ENCODE measurements at regions not wholly inside any gene's neighbourhood (a gene's known extent, or its start where the extent isn't known, plus 50 kb on each side); places are given as distances from the start of the nearest gene placed in this dataset.

DNA sequence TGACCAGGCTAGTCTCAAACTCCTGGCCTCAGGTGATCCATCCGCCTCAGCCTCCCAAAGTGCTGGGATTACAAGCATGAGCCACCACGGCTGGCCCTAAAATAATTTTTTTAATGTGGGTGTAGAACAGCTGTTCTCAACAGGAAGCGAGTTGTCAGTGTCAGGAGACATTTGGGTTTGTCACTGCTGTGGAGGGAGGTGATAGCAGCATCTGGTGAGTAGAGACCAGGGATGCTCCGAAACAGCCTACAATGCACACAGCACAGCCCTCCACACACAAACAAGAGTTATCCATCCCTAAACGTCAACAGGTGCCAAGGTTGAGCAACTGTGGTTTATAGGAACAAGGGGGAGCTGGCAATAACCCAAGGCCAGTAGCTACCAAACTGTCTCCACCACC is 243.4 kb upstream of the STS start:
- DNase-seq: no peak

DNA sequence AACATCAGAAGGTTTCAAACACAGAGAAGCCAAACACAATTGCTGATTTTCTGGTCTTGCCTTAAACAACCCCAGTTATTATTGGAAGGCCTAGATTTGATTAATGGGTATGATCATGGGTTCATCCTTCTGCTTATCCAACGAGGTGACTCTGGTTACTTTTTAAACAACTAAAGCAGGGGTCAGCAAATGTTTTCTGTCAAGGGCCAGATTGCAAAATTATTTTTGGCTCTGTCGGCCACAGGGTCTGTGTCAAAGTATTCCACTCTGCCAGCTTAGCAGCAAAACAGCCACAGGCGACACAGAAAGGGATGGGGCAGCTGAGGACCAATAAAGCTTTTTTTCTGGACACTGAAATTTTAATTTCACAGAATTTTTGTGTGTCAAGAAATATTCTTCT is 249.1 kb upstream of the STS start:
- no peak for DNase-seq

DNA sequence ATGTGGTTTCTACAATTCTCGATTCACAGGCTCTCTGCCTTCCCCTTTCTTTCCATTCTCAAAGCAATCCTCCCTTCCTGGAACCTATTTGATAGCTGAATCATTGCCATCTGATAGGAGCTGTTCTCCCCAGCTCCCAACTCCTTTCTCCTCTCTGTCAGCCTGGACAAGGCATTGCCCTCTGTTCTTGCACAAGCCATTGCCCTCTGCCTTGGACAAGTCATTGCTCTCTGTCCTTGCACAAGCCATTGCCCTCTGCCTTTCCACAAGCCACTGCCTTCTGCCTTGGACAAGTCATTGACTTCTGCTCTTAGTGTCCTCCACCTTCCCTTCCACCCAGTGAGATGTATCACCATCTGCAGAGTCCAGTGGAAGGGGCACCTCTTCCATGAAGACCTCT is 256.1 kb upstream of the STS start:
- no peak for DNase-seq

- no peak for DNase-seq
Measured at GRCh38 chrX:6890544-6891261, 256.8 kb upstream of the STS start.

DNA sequence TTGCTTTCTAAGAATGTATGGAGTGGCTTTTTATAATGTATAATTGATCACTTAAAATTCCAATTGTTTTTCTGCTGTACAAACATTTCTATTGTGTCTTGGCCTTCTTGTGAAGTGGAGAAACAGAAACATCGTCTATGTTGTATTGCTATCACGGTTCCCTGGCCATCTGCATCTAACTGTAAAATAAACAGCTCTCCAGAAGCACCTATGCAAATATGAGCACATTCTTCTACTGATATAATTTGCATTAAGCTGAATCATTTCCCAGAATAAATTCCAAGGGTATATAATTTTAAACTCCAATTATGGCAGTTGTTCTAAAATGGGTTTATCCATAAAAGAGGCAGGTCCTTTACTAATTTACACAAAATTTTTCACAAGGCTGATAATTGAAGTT is 261.6 kb upstream of the STS start:
- no peak for DNase-seq

- DNase-seq: no peak
Measured at GRCh38 chrX:6885396-6885795, 262.1 kb upstream of the STS start.

- no peak for DNase-seq
Measured at GRCh38 chrX:6861456-6861855, 286.1 kb upstream of the STS start.

- no peak for DNase-seq
Measured at GRCh38 chrX:6857749-6858148, 289.8 kb upstream of the STS start.

DNA sequence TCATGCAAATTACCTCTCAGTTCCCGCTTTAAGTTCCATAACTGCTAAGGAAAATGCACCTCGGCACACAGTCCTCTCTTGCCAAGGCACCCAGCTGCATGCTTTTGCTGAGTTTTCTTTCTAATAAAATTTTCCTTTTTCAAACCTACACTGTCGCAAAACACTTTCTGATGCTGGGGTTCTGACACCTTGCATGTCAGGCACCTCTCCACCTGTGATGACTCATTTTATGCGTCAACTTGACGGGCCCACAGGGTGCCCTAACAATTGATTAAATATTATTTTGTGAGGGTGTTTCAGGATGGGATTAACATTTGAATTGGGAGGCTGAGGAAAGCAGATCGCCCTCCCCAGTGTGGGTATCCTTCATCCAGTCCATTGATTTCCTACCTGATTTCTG is 291.0 kb upstream of the STS start:
- DNase-seq: no peak

DNA sequence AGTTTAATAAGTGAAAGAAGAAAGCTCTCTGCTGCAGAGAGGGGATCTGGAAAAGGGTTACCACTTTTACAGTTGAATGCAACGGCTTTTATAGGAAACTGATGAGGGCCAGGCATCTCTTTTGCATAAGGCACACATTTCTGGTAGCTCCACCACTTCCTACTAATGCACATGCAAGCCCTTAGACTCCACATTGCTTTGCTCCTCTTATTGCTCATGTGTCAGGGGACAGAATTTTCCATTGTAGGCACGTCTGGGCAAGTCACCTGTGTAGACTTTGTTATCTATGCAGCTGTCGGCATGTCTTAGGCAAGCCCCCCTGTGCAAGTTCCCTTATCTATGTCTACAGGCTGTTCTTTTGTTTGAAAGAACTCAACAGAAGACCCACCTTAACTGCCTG is 294.6 kb upstream of the STS start:
- DNase-seq: no peak

DNA sequence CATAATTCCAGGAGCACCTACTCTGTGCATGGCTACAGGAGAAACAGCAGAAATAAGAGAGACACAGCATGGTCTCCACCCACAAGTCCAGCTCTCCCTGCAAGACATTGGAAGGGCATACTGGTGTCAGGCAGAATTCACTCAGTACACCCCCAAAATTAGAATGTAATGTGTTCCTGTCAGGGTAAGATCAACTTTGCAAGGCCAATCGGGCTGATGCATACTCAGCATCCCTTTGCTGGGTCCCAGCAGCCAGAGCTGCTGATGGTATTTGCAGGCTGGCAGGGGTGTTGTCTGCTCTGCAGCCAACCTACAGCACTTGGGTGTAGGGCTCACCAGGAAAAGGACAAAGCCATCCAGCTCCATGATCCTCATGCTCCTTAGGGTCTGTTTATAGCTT is 295.4 kb upstream of the STS start:
- no peak for DNase-seq

- DNase-seq: no peak
Measured at GRCh38 chrX:6851140-6851539, 296.4 kb upstream of the STS start.

- DNase-seq: no peak
Measured at GRCh38 chrX:6849716-6850414, 297.6 kb upstream of the STS start.

- DNase-seq: no peak
Measured at GRCh38 chrX:6832619-6833018, 297.7 kb upstream of the VCX3A start.

DNA sequence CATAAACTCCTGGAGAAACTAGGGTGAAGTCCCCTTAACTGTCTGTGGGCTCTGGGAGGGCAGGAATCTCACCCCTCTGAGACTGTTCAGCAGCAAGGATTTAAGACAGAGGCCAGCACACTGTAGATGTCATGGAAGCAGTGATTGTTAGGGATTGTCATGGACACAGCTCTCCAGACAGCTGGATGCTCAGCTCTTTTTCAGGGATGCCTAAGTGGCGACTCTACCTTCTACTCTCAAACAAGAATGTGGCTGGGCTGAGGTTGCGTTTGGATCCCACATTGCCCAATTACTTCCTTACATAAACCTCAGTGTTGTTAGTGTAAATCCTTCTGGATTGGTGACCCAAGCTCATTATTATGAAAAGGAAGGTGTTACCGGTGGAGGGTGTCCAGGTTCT is 291.9 kb upstream of the VCX3A start:
- DNase-seq: no peak

GRCh38 chrX:6821730-6822129 is 286.8 kb upstream of the VCX3A start:
- DNase-seq: no peak

DNA sequence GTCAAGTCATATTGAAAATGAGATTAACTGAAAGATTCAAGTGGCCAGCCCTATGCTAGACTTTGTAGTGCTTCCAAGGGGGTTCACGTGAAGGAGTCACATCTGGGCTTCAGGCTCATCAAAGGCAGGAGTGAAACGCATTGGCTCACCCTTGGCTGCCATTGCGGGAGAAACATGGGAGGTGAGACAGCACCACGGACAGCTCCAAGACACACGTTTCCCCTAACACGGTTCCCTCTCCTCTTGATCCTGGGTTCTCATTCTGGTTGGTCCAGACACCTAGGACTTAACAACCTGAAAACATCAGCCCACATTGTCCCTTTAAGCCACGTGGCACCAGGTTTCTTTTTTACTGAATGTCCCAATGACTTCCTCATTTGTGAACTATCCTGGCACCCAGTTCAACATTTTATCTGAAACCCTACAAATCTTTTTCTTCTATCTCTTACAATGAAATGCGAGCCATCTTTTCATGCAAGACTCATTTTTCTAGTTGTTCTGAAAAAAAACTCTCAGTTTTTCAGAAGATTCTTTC is 279.0 kb upstream of the VCX3A start:
- no peak for DNase-seq

DNA sequence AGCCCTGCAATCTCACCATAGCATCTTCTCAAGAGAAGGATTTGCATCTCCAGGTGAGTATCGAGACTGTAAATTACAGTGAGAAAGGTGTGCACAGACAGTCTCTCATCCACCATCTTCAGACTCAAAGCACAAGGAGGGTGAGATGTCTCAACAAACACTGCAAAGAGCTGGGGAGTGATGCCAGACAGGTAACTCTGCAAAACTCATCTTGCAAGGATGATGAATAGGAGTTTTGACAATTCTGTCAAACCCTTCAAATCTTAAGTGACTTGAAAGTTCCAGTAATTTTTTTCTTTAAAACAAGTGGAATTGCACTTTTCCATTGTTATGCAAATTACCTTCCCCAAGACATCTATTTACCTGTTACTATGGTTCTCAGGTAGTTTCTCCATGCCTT is 277.2 kb upstream of the VCX3A start:
- DNase-seq: no peak

GRCh38 chrX:6810776-6811175 is 275.9 kb upstream of the VCX3A start:
- DNase-seq: no peak

GRCh38 chrX:6803607-6804006 is 268.7 kb upstream of the VCX3A start:
- DNase-seq: no peak

DNA sequence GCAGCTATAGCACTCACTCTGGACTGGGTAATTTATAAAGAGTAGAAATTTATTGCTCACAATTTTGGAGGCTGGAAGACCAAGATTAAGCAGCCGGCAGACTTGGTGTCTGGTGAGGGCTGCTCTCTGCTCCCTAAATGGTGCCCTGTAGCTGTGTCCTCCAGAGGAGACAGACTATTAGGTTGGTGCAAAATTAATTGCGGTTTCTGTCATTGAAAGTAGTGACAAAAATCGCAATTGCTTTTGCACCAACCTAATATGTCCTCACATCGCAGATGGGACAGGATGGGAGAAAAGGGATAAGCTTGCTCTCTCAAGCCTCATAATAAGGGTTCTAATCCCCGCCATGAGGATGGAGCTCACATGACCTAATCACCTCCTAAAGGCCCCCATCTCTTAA is 258.1 kb upstream of the VCX3A start:
- no peak for DNase-seq

- no peak for DNase-seq
Measured at GRCh38 chrX:6783912-6784311, 249.0 kb upstream of the VCX3A start.

DNA sequence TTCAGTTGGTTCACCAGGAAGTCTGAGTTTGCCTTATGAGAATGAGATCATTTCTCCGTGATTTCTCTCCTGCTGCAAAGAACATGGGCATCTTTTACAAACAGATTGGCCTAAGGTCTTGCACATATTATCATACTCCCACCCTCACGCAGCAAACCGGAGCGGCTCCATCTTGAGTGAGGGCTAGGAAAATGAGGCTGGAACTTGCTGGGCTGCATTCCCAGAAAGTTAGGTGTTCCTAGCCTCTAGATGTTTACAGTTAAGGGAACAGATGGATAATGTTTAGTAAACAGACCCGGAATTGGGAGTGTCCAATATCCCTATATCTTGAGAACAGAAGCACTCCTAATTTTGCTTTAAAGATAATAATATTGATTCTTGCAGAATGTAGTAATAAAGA is 247.9 kb upstream of the VCX3A start:
- no peak for DNase-seq

Measured in HCEC 1CT (cell line).